Left lung (tissue), 4 donors: ENCODE measurements at regions not wholly inside any gene's neighbourhood (a gene's known extent, or its start where the extent isn't known, plus 50 kb on each side); places are given as distances from the start of the nearest gene placed in this dataset.

Experiments used
- ATAC-seq: fragments of 200-7000 bp; cut with Tn5 transposase; one replicate; pipeline ENCODE4 v1.9.1; 2020; ENCODE audit warnings: moderate library complexity
- DNase-seq, 4 donors: peaks; one replicate each; pipeline ENCODE4 v3.0.0-alpha.2; 2013 to 2020
- H3K27ac ChIP-seq, 2 donors: fragments of 200-600 bp; sonication (generic) in 1 of 2; one replicate each; pipeline versions ENCODE4 v1.5.0 to v1.8.0; 2020 to 2021
- H3K27me3 ChIP-seq, 2 donors: fragments of 200-600 bp; sonication (generic) in 1 of 2; one replicate each; pipeline versions ENCODE4 v1.5.0 to v1.8.0; 2020 to 2021
- H3K36me3 ChIP-seq, 2 donors: fragments of 200-600 bp; sonication (generic) in 1 of 2; one replicate each; pipeline versions ENCODE4 v1.5.0 to v1.8.0; 2020 to 2021
- H3K4me1 ChIP-seq, 2 donors: fragments of 200-600 bp; one replicate each; pipeline ENCODE4 v1.8.0; 2021
- H3K4me3 ChIP-seq, 2 donors: fragments of 200-600 bp; sonication (generic) in 1 of 2; one replicate each; pipeline versions ENCODE4 v1.5.0 to v1.8.0; 2020 to 2021; ENCODE audit warnings: mild to moderate bottlenecking in 1 of 2
- H3K9me3 ChIP-seq, 2 donors: fragments of 200-600 bp; sonication (generic) in 1 of 2; one replicate each; pipeline versions ENCODE4 v1.5.0 to v1.8.0; 2020 to 2021
- CTCF ChIP-seq, 2 donors: fragments of 200-600 bp; sonication (generic) in 1 of 2; IDR thresholded peaks; one replicate each; pipeline versions ENCODE4 v1.5.0 to v1.8.0; 2021; ENCODE audit warnings: antibody characterized with exemption in 2 of 2
- intact Hi-C, 2 donors: fragments of 100-400 bp; cut with DNase I; formaldehyde crosslinking; loops; one replicate each; pipeline versions ENCODE4 v1.11.2 to v1.14.2; 2022
- donor health status: DM: no; HTN: yes; CAD: no.
- donor health status: DM: no; HTN: no; CAD: no.

GRCh38 chr2:200148366-200148765 lies 158.1 kb upstream of the SPATS2L start:
- Histone ChIP-seq H3K4me3 (no peak overlapping the region), H3K4me1 (no peaks in the 10 kb centered on the region), H3K27me3 (no peaks in the 10 kb centered on the region), H3K9me3 (peaks cover 0 to 25% of the 10 kb centered on the region in 2 donors), H3K27ac (no peak overlapping the region), H3K36me3 (no peaks in the 10 kb centered on the region)
- ATAC-seq: no peak
- intact Hi-C loops: no loop called here
- no peak for DNase-seq
- no peak for TF ChIP-seq CTCF (IDR thresholded peaks at IDR 0.05)

- TF ChIP-seq CTCF (IDR thresholded peaks at IDR 0.05): no peak
- Histone ChIP-seq H3K4me1 (no peaks in the 10 kb centered on the region), H3K27ac (no peak overlapping the region), H3K36me3 (no peaks in the 10 kb centered on the region), H3K27me3 (no peaks in the 10 kb centered on the region), H3K9me3 (peaks cover 0 to 16% of the 10 kb centered on the region in 2 donors), H3K4me3 (no peak overlapping the region)
- no peak for ATAC-seq
- DNase-seq: no peak
- intact Hi-C loops: no loop called here
Measured at GRCh38 chr2:200150411-200151086, 155.9 kb upstream of the SPATS2L start.

- Histone ChIP-seq H3K27ac (no peak overlapping the region), H3K4me3 (no peak overlapping the region), H3K9me3 (peaks cover 0 to 10% of the 10 kb centered on the region in 2 donors), H3K36me3 (no peaks in the 10 kb centered on the region), H3K4me1 (no peaks in the 10 kb centered on the region), H3K27me3 (no peaks in the 10 kb centered on the region)
- intact Hi-C loops: no loop called here
- no peak for DNase-seq
- no peak for TF ChIP-seq CTCF (IDR thresholded peaks at IDR 0.05)
- no peak for ATAC-seq
Measured at GRCh38 chr2:200155652-200156051, 150.8 kb upstream of the SPATS2L start.

- DNase-seq: peak in 1 of 4 donors; percentile 13
- Histone ChIP-seq H3K9me3 (peaks cover 0 to 3% of the 10 kb centered on the region in 2 donors), H3K36me3 (no peaks in the 10 kb centered on the region), H3K27me3 (no peaks in the 10 kb centered on the region), H3K4me3 (peak overlapping the region in 1 of 2 donors; percentile 6), H3K4me1 (no peaks in the 10 kb centered on the region), H3K27ac (no peak overlapping the region)
- peak; percentile 77 for ATAC-seq
- intact Hi-C loops: no loop called here
- TF ChIP-seq CTCF (IDR thresholded peaks at IDR 0.05): no peak
Measured at GRCh38 chr2:200156166-200156835, 150.2 kb upstream of the SPATS2L start.

- no peak overlapping the region for H3K27ac ChIP-seq
- H3K9me3 ChIP-seq: no peaks in the 10 kb centered on the region
- intact Hi-C loops: no loop called here
- H3K4me1 ChIP-seq: no peaks in the 10 kb centered on the region
- no peaks in the 10 kb centered on the region for H3K27me3 ChIP-seq
- H3K36me3 ChIP-seq: no peaks in the 10 kb centered on the region
- no peak for TF ChIP-seq CTCF (IDR thresholded peaks at IDR 0.05)
- no peak overlapping the region for H3K4me3 ChIP-seq
- no peak for DNase-seq
- no peak for ATAC-seq
Measured at GRCh38 chr2:200158647-200159356, 147.7 kb upstream of the SPATS2L start.
